GM23248 (cell line): ENCODE measurements at regions not wholly inside any gene's neighbourhood (a gene's known extent, or its start where the extent isn't known, plus 50 kb on each side); places are given as distances from the start of the nearest gene placed in this dataset.

Experiments used
- EZH2 ChIP-seq: fragments of 200-600 bp; sonication (generic); IDR thresholded peaks from 2 replicates; pipeline ENCODE4 v1.6.1; 2018; ENCODE audit warnings: antibody characterized with exemption, mild to moderate bottlenecking; ENCODE audit not compliant: insufficient read depth, poor library complexity, severe bottlenecking
- EZH2phosphoT487 ChIP-seq: fragments of 200-600 bp; sonication (generic); IDR thresholded peaks from 2 replicates; pipeline ENCODE4 v1.6.1; 2018; ENCODE audit warnings: antibody characterized with exemption, moderate library complexity, mild to moderate bottlenecking, low read depth; ENCODE audit not compliant: insufficient read depth

DNA sequence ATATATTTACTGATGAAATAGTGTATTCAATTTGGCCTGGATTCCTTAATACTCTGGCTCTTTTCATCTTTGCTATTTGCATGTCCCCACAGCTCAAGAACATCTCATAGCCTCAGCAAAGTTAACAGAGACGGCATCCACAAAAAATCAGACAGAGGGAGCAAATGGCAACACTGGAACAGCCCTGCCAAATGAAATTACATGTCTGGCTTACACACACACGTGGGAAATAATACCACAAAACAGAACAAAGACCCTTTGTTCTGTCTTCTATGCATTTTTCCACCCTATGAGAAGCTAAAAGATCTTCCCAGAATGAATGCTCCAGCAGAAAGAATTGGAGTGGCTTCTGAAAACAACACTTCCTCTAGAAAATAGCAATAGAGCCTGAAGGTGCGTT, 139.5 kb downstream of the ALOX5 start:
- TF ChIP-seq EZH2 (no peak), EZH2phosphoT487 (no peak)
